ENCODE measurements at regions not wholly inside any gene's neighbourhood (a gene's known extent, or its start where the extent isn't known, plus 50 kb on each side); places are given as distances from the start of the nearest gene placed in this dataset.
A peak's percentile ranks its signal among the peaks of the same experiment; 100 is the strongest.

- H3K9ac ChIP-seq (ENCODE audit: low read length): no peak overlapping the region
- H2AFZ ChIP-seq (ENCODE audit: low read depth, low read length): no peak overlapping the region
- no peaks in the 10 kb centered on the region for H3K9me3 ChIP-seq (ENCODE audit: insufficient read depth, low read length)
- no peak overlapping the region for H3K4me3 ChIP-seq (ENCODE audit: low read length)
- no peaks in the 10 kb centered on the region for H3K27me3 ChIP-seq (ENCODE audit: low read depth, low read length)
- H3K4me2 ChIP-seq (ENCODE audit: low read length): no peak overlapping the region
- no peak for TF ChIP-seq CTCF (IDR thresholded peaks at IDR 0.05; ENCODE audit: low read depth, low read length)
- no peak for TF ChIP-seq EZH2phosphoT487 (IDR thresholded peaks at IDR 0.05; ENCODE audit: low read depth)
- peaks cover 12% of the 10 kb centered on the region for H3K4me1 ChIP-seq (ENCODE audit: low read length)
- no peaks in the 10 kb centered on the region for H3K36me3 ChIP-seq (replicated peaks; ENCODE audit: low read depth, low read length)
- H3K27ac ChIP-seq (ENCODE audit: low read length): no peak overlapping the region
- H4K20me1 ChIP-seq (ENCODE audit: insufficient read depth, low read length): no peaks in the 10 kb centered on the region
- H3K79me2 ChIP-seq (ENCODE audit: low read length): no peaks in the 10 kb centered on the region
These were observed 349.1 kb upstream of the TPK1 start for GRCh38 chr7:145184956-145185355.

- Histone ChIP-seq H3K79me2 (ENCODE audit: low read length) (no peaks in the 10 kb centered on the region), H3K4me3 (ENCODE audit: low read length) (no peak overlapping the region), H3K4me2 (ENCODE audit: low read length) (no peak overlapping the region), H3K36me3 (replicated peaks; ENCODE audit: low read depth, low read length) (no peaks in the 10 kb centered on the region), H3K27me3 (ENCODE audit: low read depth, low read length) (no peaks in the 10 kb centered on the region), H3K9ac (ENCODE audit: low read length) (no peak overlapping the region), H3K4me1 (ENCODE audit: low read length) (peaks cover 12% of the 10 kb centered on the region), H3K27ac (ENCODE audit: low read length) (no peak overlapping the region), H3K9me3 (ENCODE audit: insufficient read depth, low read length) (no peaks in the 10 kb centered on the region), H2AFZ (ENCODE audit: low read depth, low read length) (no peak overlapping the region), H4K20me1 (ENCODE audit: insufficient read depth, low read length) (no peaks in the 10 kb centered on the region)
- TF ChIP-seq EZH2phosphoT487 (IDR thresholded peaks at IDR 0.05; ENCODE audit: low read depth) (no peak), CTCF (IDR thresholded peaks at IDR 0.05; ENCODE audit: low read depth, low read length) (no peak)
These were observed 347.2 kb upstream of the TPK1 start for GRCh38 chr7:145183069-145183468.

- H3K36me3 ChIP-seq (replicated peaks; ENCODE audit: low read depth, low read length): no peaks in the 10 kb centered on the region
- H2AFZ ChIP-seq (ENCODE audit: low read depth, low read length): no peak overlapping the region
- H3K4me3 ChIP-seq (ENCODE audit: low read length): no peak overlapping the region
- no peak overlapping the region for H3K9ac ChIP-seq (ENCODE audit: low read length)
- TF ChIP-seq EZH2phosphoT487 (IDR thresholded peaks at IDR 0.05; ENCODE audit: low read depth) (no peak), CTCF (IDR thresholded peaks at IDR 0.05; ENCODE audit: low read depth, low read length) (no peak)
- H3K27ac ChIP-seq (ENCODE audit: low read length): no peak overlapping the region
- no peaks in the 10 kb centered on the region for H3K27me3 ChIP-seq (ENCODE audit: low read depth, low read length)
- no peaks in the 10 kb centered on the region for H3K9me3 ChIP-seq (ENCODE audit: insufficient read depth, low read length)
- H3K4me1 ChIP-seq (ENCODE audit: low read length): peaks cover 3% of the 10 kb centered on the region; the same call in 1 of the 2 replicates
- no peaks in the 10 kb centered on the region for H4K20me1 ChIP-seq (ENCODE audit: insufficient read depth, low read length)
- no peak overlapping the region for H3K4me2 ChIP-seq (ENCODE audit: low read length)
- no peaks in the 10 kb centered on the region for H3K79me2 ChIP-seq (ENCODE audit: low read length)
These were observed 339.5 kb upstream of the TPK1 start for GRCh38 chr7:145175366-145175765.

GRCh38 chr7:145169908-145170307, 334.1 kb upstream of the TPK1 start:
- Histone ChIP-seq H4K20me1 (ENCODE audit: insufficient read depth, low read length) (no peaks in the 10 kb centered on the region), H3K27ac (ENCODE audit: low read length) (no peak overlapping the region), H3K4me2 (ENCODE audit: low read length) (no peak overlapping the region), H3K36me3 (replicated peaks; ENCODE audit: low read depth, low read length) (no peaks in the 10 kb centered on the region), H3K9me3 (ENCODE audit: insufficient read depth, low read length) (no peaks in the 10 kb centered on the region), H3K27me3 (ENCODE audit: low read depth, low read length) (no peaks in the 10 kb centered on the region), H3K4me1 (ENCODE audit: low read length) (peaks cover 7% of the 10 kb centered on the region), H3K79me2 (ENCODE audit: low read length) (no peaks in the 10 kb centered on the region), H3K9ac (ENCODE audit: low read length) (no peak overlapping the region), H3K4me3 (ENCODE audit: low read length) (no peak overlapping the region), H2AFZ (ENCODE audit: low read depth, low read length) (no peak overlapping the region)
- peak; percentile 58 for TF ChIP-seq CTCF (IDR thresholded peaks at IDR 0.05; ENCODE audit: low read depth, low read length)
- no peak for TF ChIP-seq EZH2phosphoT487 (IDR thresholded peaks at IDR 0.05; ENCODE audit: low read depth)
